GM18868 (cell line): ENCODE measurements at regions not wholly inside any gene's neighbourhood (a gene's known extent, or its start where the extent isn't known, plus 50 kb on each side); places are given as distances from the start of the nearest gene placed in this dataset.

Experiments used
- ATAC-seq: cut with Tn5 transposase; IDR thresholded peaks from one replicate; pipeline ENCODE4 v1.9.1; 2021; ENCODE audit warnings: mild to moderate bottlenecking, moderate library complexity; ENCODE audit not compliant: unreplicated experiment

DNA sequence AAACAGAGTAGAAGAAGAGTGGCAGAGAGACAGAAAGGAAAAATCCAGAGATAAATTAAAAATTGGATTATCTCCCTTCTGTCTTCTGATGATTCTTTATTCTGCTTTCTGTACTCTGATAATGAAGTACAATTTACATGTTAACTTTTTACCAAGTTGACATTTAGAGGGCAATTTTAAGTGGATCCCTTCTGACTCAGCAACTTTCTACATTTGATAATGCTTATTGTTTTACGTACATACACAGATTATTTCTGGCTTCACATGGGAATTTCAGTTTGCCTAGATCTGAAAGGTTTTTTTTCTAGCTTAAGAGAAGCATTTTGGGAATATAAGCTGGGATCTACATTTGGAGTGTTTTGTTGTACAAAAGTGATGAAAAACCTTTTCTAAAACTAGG is 491.3 kb downstream of the OTOL1 start:
- no peak for ATAC-seq

DNA sequence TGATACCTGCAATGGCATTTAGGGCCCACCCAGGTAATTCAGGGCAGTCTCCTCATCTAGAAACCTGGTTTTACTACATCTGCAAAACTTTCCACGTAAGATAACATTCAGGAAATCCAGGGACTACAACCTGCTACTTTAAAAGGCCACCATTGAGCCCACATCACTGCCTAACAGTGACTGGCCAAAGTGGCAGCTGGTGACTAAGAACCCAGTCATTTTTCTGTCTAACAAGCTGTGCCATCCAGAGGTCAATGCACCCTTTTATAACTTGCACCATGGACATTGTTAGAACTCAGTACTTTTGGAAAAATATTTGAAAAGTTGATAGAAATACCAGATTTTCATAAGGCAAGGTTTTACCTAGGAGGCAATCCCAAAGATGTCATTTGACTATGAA is 492.4 kb downstream of the OTOL1 start:
- ATAC-seq: no peak

DNA sequence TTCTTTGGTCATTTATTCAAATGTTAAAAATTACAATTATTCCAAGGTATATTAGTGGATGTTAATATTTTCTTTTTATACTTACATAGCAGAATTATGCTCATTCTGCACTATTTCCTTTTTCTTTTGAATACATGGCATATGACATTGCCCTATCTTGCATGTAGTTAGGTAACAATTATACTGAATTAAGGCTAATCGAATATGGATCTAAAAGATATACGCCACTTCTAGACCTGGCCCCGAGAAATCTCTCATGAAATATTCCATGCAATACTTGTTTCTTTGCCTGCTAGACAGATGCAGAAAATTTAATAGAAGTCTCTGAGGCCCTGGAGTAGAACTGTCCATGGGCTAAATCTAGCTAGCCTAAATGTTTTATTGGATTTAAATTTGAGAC is 493.4 kb downstream of the OTOL1 start:
- ATAC-seq: no peak

- no peak for ATAC-seq
Measured at GRCh38 chr3:161991901-161992540, 495.4 kb downstream of the OTOL1 start.

DNA sequence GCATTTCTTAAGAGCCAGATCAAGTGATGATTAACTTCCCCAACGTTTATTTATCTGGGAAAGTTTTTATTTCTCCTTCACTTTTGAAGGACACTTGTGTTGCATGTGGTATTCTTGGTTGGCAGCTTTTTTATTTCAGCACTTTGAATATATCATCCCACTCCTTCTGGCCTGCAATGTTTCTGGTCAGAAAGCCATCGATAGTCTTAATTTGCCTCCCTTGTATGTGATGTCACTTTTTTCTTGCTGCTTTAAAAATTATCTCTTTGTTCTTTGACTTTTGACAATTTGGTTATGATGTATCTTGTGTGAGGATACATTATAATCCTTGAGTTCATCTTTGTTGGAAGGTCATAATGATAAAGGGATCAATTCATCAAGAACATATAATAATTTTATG is 503.2 kb downstream of the OTOL1 start:
- ATAC-seq: no peak

DNA sequence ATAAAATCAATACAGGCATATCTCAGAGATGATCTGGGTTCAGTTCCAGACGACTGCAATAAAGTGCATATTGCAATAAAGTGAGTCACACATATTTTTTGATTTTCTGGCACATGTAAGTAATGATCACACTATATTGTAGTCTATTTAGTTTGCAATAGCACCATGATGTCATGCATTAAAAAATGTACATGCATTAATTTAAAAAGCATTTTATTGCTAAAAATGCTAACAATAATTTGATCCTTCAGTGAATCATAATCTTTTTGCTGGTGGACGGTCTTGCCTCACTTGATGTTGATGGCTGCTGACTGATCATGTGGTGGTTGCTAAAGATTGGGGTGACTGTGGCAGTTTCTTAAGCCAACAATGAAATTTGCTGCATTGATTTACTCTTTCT is 511.1 kb downstream of the OTOL1 start:
- no peak for ATAC-seq

DNA sequence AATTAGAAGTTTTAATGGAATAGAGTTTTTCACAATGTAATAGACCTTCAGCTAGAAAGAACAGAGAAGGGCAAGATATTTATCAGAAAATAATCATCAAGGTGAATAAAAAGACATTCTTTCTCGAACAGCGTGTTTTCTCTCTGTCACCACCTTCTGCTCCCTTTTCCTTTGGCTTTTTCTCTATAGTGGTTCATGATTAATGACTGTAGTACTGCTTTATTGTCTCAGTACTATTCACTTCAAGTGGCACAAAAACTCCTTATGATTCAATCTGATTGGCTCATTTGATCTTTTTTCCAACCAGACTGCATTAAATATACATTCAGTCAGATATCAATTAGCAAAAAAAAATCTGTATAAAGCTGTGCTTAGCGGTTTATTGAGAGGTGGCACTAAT is 516.0 kb downstream of the OTOL1 start:
- ATAC-seq: no peak

GRCh38 chr3:162014284-162014683 is 517.7 kb downstream of the OTOL1 start:
- ATAC-seq: no peak

DNA sequence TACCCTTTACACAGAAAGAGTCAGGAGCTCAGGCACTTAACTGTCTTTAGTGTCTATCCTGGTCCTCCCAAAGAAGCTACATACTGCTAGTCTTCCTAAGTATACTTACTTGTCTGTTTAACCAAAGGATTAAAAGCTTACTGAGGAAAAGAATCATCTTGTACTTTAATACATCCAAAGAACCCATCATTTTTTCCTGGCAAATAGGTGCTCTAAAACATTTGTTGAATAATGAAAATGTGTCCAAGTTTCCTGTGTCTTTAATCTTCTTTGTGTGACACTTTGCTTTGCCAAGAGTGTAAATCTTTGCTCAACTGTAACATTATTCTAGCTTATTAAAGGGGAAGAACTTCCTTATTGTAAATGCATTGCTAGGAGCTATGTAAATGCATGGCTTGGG is 519.2 kb downstream of the OTOL1 start:
- ATAC-seq: no peak

DNA sequence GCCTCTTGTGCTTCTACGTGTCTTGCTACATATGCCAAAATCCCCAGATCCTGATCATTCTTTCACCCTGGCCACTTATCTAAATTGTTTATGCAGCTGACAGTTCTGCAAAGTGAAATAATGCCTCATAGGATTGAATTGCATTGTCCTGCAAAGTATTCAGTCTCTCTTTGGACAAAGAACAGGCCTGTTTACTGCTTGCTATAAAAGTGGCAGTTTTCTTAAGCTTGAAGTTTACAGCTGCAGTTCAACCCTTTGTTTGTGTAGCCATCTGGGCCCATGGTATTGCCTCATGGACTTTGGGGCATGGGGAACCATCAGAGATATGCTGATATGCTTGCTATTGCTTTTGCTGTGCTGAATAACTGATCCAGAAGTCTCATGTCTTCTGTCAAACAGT is 523.2 kb downstream of the OTOL1 start:
- no peak for ATAC-seq

GRCh38 chr3:162021206-162021605 is 524.6 kb downstream of the OTOL1 start:
- ATAC-seq: no peak

DNA sequence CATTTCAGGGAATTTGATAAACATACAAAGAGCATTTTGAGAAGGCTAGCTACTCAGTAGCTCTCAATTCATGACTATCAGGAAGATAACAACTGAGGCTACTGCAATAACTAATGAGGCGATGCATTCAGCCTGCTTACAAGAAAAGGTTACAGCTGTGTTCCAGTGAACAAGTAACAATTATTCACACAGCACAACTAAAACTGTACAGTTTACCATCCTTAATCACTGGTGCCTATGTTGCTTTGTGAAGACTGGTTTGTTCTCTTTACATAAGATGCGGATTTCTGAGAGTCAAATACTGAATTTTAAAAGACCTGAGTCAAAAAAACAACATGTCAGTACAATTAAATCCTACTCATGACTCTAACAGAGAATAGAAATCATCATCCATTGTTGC is 526.3 kb downstream of the OTOL1 start:
- ATAC-seq: no peak

- no peak for ATAC-seq
Measured at GRCh38 chr3:162029736-162030135, 533.1 kb downstream of the OTOL1 start.

DNA sequence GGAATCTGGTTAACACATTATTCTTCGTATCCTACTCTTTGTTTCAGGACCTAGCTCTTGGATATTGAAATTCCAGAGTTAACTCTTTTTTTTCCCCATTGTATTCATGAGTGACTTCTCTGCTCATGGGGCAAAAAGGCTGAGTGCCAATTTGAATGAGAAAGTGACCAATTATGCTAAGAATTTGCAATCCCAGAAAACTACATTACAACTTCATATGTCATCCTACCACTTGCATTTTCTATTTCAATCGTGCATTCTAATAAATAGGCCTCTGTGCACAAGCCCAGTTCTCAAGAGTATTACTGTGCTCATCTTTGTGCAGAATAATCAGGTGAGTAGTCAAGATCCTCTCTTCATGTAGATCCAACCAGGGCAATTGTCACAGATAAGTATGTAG is 537.8 kb downstream of the OTOL1 start:
- no peak for ATAC-seq

GRCh38 chr3:162041622-162042021 is 545.0 kb downstream of the OTOL1 start:
- ATAC-seq: no peak

- ATAC-seq: no peak
Measured at GRCh38 chr3:162052636-162053035, 556.0 kb downstream of the OTOL1 start.

DNA sequence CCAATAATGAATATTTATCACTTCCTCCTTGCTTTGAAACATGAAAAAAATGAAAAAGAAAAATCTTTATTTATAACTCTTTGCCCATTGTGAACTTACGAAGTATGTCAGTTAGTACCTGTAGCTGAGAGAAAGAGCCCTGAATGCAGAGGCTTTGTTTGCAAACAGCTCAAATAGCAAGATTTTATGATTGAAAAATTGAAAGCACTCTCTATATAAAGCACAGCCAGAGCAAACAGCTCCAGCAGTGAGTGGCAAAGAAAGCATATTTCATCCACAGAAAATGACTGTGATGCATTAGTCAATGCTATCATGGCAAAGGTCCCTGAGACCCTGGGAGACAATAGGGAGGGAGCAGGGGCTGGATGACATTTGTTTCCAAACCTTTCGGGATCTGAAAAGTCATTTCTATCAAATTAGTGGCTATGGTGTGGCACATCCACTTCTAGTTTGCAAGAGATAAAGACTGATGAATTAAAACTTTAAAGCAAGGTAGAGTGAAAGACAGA is 576.1 kb downstream of the OTOL1 start:
- no peak for ATAC-seq

GRCh38 chr3:162073422-162073975 is 576.9 kb downstream of the OTOL1 start:
- ATAC-seq: no peak

DNA sequence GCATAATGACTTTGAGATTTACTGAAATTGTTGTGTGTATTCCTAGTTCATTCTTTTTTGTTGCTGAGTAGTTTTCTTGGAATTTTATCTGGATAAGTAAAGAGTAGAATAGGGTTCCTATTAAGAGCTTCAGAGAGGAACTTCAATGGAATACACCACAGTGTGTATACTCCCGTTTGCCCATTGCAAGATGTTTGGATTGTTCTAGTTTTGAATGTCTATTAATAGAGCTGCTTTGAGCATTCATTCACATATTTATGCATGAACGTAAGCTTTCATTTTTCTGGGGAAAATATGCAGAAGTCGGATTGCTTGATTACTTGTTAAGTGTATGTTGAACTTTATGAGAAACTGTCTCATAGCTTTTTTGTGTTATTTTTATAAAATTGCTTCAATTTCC is 580.5 kb downstream of the OTOL1 start:
- ATAC-seq: no peak

DNA sequence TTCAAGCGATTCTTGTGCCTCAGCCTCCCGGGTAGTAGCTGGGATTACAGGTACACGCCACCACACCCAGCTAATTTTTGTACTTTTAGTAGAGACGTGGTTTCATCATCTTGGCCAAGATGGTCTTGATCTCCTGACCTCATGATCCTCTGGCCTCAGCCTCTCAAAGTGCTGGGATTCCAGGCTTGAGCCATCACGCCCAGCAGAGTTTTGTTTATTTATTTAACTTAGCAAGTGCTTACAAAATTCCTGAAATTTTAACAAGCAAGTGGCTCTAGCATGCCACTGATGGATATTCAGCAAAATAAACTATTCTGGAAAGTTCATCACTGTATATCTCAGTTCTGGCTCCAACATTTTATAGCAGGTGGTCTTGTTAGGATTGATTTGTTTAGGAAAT is 585.9 kb downstream of the OTOL1 start:
- no peak for ATAC-seq

DNA sequence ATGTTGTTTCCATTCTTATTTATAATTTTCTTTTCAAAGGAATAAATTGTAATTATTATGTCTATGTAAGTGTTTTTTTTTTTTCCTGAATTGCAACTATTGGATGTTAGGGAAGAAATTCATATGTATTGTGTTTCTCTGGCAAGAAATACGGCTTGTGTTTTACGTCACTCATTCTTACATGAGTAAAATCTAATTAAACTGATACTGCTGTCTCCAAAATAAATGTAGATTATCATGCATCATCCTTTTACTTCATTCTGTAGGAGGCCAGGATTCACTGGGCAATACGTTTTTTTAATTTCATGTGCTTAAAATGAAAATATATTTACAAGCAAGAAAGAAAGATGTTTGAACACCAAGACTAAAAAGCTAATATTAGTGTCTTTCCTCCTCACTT is 590.8 kb downstream of the OTOL1 start:
- no peak for ATAC-seq

DNA sequence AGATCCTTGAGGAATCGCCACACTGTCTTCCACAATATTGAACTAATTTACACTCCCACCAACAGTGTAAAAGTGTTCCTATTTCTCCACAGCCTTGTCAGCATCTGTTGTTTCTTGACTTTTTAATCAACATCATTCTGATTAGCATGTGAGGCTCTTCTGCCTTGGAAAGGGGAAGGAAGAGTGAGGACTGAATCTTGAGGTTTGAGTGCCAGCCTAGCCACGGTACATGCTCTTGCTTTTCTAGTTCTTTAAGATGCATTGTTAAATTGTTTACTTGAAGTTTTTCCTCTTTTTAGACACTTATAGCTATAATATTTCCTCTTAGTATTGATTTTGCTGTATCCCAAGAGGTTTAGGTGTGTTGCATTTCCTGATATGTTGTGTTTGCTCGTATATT is 596.1 kb downstream of the OTOL1 start:
- no peak for ATAC-seq

- no peak for ATAC-seq
Measured at GRCh38 chr3:162094301-162094700, 597.7 kb downstream of the OTOL1 start.
